ENCODE measurements at regions not wholly inside any gene's neighbourhood (a gene's known extent, or its start where the extent isn't known, plus 50 kb on each side); places are given as distances from the start of the nearest gene placed in this dataset.

GRCh38 chr7:96770758-96771157 lies 61.1 kb upstream of the SEM1 start:
- no peak for DNase-seq (ENCODE audit: extremely low spot score, unreplicated experiment)
- H3K27me3 Mint-ChIP-seq, result peaks cover 6% of the 10 kb centered on the region
- H3K4me1 Mint-ChIP-seq (ENCODE audit: unreplicated experiment), result peaks cover 4% of the 10 kb centered on the region
- no peak overlapping the region for H3K4me3 Mint-ChIP-seq
- peaks cover 5% of the 10 kb centered on the region for H3K9me3 Mint-ChIP-seq
- H3K36me3 Mint-ChIP-seq, result no peaks in the 10 kb centered on the region
- H3K27ac Mint-ChIP-seq, result no peak overlapping the region
- no peak for TF ChIP-seq CTCF (conservative IDR thresholded peaks at IDR 0.05)

GRCh38 chr7:96772139-96772694 lies 62.6 kb upstream of the SEM1 start:
- DNase-seq (ENCODE audit: extremely low spot score, unreplicated experiment), result no peak
- Mint-ChIP-seq H3K4me1 (ENCODE audit: unreplicated experiment) (peaks cover 4% of the 10 kb centered on the region), H3K27ac (no peak overlapping the region), H3K27me3 (peaks cover 6% of the 10 kb centered on the region), H3K9me3 (peaks cover 5% of the 10 kb centered on the region), H3K4me3 (no peak overlapping the region), H3K36me3 (no peaks in the 10 kb centered on the region)
- no peak for TF ChIP-seq CTCF (conservative IDR thresholded peaks at IDR 0.05)

- H3K4me1 Mint-ChIP-seq (ENCODE audit: unreplicated experiment), result peaks cover 4% of the 10 kb centered on the region
- peaks cover 5% of the 10 kb centered on the region for H3K9me3 Mint-ChIP-seq
- no peaks in the 10 kb centered on the region for H3K36me3 Mint-ChIP-seq
- no peak overlapping the region for H3K27ac Mint-ChIP-seq
- DNase-seq (ENCODE audit: extremely low spot score, unreplicated experiment), result no peak
- H3K4me3 Mint-ChIP-seq, result no peak overlapping the region
- no peak for TF ChIP-seq CTCF (conservative IDR thresholded peaks at IDR 0.05)
- peaks cover 6% of the 10 kb centered on the region for H3K27me3 Mint-ChIP-seq
Observed at GRCh38 chr7:96773483-96773882, 63.8 kb upstream of the SEM1 start.

- H3K4me1 Mint-ChIP-seq (ENCODE audit: unreplicated experiment), result peaks cover 4% of the 10 kb centered on the region
- no peak overlapping the region for H3K4me3 Mint-ChIP-seq
- H3K27ac Mint-ChIP-seq, result no peak overlapping the region
- DNase-seq (ENCODE audit: extremely low spot score, unreplicated experiment), result no peak
- peaks cover 3% of the 10 kb centered on the region for H3K9me3 Mint-ChIP-seq
- peaks cover 6% of the 10 kb centered on the region for H3K27me3 Mint-ChIP-seq
- no peaks in the 10 kb centered on the region for H3K36me3 Mint-ChIP-seq
- no peak for TF ChIP-seq CTCF (conservative IDR thresholded peaks at IDR 0.05)
Observed at GRCh38 chr7:96774358-96774757, 64.7 kb upstream of the SEM1 start.

GRCh38 chr7:96775046-96775445 lies 65.4 kb upstream of the SEM1 start:
- Mint-ChIP-seq H3K27me3 (peaks cover 6% of the 10 kb centered on the region), H3K9me3 (no peaks in the 10 kb centered on the region), H3K4me3 (no peak overlapping the region), H3K27ac (no peak overlapping the region), H3K4me1 (ENCODE audit: unreplicated experiment) (peaks cover 4% of the 10 kb centered on the region), H3K36me3 (no peaks in the 10 kb centered on the region)
- TF ChIP-seq CTCF (conservative IDR thresholded peaks at IDR 0.05), result no peak
- no peak for DNase-seq (ENCODE audit: extremely low spot score, unreplicated experiment)

GRCh38 chr7:96778263-96778662 lies 68.6 kb upstream of the SEM1 start:
- H3K9me3 Mint-ChIP-seq, result no peaks in the 10 kb centered on the region
- peaks cover 9% of the 10 kb centered on the region for H3K27me3 Mint-ChIP-seq
- no peaks in the 10 kb centered on the region for H3K36me3 Mint-ChIP-seq
- no peak overlapping the region for H3K4me3 Mint-ChIP-seq
- no peak overlapping the region for H3K27ac Mint-ChIP-seq
- no peak for DNase-seq (ENCODE audit: extremely low spot score, unreplicated experiment)
- H3K4me1 Mint-ChIP-seq (ENCODE audit: unreplicated experiment), result no peaks in the 10 kb centered on the region
- no peak for TF ChIP-seq CTCF (conservative IDR thresholded peaks at IDR 0.05)

Data from type B pancreatic cell (in vitro differentiated cells).